HT1080 (cell line): ENCODE measurements at regions not wholly inside any gene's neighbourhood (a gene's known extent, or its start where the extent isn't known, plus 50 kb on each side); places are given as distances from the start of the nearest gene placed in this dataset.

Experiments used
- DNase-seq: peaks from one replicate; pipeline ENCODE4 v3.0.0-alpha.2; 2015; ENCODE audit warnings: low read depth

DNA sequence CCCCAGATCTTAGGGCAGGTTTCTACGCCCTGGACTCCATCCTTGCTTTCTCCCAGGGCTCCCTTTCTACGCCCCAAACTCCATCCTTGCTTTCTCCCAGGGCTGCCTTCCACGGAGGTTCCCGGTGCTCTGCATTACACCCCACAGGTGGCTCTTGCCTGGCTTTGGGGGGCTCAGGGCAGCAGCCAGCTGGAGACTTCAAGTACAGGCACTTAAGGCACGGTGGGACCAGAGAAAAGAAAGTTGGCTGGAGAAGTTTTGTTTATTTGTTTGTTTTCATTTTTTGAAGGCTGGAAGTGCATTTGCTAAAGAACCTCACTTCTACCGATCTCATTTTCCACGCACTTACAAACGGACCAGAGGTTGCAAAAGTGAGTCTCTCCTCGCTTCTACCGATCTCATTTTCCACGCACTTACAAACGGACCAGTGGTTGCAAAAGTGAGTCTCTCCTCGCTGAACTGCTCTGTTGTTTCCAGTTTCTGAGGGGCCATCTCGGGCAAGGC, 103.8 kb upstream of the MED13L start:
- DNase-seq, result no peak

DNA sequence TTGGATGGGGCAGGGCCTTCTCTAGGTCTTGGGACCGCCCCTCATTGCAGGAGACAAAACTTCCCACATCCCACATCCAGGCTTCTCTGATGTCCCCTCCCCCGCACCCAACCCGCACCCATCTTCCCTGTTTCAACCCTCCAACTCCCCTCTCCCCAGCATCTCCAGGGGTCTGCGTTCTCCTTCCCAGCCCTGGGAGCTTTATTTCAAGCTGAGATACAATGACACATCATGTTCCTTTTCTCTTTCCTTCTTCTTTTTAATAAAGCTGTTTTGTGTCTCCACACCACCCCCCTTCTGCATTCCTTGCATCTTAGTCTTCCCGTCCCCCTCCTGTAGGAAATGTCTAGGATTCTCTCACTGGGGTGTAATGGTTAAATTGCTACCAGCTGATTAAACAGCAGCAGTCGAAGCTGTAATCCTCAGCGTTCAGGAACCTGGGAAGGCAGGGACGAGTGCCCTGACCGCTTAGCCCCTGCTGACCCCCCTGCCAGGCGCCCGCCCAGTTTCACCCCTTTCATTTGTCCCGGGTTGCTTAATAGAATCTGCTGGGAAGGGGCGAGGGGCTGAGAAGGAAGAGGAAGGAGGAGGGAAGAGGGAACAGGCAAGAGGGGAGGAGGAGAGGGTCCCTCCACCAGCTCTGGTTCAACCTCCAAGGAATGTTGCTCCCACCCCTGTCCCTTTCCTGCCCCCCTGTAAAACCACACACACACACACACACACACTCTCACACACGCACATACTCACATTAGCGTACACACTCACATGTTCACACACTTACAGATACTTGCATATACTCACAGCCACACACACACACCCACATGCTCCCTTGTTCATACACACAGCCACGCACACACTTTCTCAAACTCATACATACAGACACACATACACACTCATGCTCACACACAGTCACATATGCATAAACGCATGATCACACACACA, 104.5 kb upstream of the MED13L start:
- peak; percentile 95 for DNase-seq

DNA sequence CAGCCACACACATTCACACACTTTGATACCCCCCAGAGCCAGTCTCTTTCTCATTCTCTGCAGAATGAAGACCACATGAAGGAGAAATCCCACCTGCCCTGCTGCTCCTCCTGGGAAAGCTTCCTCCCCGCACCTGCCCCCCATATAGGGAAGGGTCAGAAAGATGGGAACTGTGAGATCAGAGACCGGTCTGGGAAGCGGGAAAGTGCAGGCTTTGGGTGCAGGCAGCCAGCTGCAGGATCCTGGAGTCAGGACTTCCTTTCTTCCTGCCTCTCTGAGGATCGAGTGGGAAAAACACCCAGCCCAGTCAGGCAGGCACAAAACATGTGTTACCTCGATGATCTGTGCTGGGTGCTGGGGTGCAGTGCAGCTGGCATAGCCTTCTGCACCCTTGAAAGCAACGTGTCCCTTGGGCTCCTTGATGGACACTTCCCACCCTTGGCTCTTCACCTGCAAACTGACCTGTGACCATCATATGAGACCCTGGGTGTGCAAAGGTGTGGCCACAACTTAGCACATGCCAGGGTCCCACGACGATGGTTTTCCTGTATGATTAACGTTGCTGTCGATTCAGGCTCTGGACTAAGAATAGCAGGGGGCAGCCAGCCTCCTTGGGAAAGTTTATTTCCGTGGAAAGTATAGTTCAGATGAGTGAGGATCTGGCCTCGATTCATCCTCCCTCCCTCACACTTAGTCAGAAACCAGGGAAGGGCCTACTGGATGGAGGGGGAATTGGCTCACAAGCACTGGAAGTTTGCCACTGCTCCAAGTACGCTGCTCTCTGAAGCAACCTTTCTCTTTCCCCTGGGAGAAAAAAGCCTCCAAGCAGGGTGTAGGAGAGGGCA, 105.4 kb upstream of the MED13L start:
- DNase-seq, result peak; percentile 94

DNA sequence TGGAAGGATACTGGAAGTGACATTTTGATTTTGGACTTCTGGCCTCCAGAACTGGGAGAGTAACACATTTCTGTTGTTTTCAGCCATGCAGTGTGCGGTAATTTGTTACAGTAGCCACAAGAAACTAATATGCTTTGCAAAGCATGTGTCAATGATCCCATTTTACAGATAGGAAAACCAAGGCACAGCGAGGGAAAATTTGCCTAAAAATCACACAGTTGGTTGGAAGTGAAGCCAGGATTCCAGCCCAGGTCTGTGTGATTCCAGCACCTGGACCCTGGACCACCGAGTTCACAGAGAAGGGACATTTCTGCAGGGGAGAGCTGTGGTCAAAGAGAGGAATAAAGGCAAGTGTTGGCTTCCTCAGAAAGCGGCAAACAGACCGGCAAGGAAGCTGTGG, 106.7 kb upstream of the MED13L start:
- no peak for DNase-seq

DNA sequence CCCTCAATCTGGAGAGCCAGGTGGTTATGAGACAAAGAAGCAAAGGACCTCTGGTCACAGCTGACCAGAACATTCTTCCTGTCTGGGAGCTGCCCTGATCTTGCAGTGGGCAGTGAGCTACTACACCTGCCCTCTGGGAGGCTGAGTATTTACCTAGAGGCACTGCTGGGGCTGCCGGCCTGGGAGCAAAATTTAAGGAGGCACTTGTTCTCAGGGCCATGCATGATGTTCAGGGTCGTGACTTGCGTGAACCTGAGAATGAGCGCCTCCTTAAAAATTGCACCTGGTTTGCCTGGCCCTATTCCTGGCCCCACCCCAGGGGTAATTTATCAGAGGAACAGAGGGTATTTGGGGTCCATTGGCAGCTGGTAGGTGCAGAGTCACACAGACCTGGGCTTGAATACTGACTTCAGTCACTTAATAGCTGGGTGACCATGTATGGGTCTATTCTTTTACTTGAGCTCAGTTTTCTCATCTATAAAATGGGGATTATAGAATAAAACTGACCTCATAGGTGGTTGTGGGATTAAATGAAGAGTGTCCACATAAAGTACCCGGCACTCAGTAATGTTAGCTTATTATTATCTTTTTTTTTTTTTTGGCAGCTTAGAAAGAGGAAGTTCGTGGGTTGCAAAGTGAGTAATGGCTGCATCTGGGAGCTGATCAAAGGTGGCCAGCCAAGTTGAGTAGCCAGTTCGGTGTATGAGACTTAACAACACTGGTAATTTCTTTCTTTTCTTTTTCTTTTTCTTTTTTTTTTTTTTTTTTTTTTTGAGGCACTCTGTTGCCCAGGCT, 107.4 kb upstream of the MED13L start:
- peak; percentile 79 for DNase-seq

DNA sequence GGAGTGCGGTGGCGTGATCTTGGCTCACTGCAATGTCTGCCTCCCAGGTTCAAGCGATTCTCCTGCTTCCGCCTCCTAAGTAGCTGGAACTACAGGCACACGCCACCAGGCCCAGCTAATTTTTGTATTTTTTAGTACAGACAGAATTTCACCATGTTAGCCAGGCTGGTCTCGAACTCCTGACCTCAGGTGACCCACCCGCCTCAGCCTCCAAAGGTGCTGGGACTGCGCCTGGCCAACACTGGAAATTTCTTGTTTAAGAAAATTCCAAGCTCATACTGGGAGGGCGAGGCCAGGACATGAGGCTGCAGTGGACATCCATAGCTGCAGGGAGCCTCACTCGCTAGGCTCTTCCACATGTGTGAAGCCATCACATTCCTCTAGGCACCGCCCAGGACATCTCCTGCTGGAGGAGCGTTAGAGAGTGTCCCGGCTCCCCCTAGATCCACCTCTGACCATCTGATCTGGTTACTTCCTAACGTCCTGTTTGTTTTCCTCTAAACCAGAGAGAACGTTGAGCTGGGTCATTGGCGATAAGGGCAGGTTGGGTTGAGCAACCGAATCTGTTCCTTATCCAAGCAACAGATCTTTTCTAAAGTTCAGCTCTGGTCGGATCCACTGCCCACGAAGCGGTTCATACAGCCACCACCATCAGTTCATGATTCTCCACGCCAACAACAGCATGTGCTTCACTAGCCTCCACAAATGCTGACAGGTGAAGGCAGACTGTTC, 108.2 kb upstream of the MED13L start:
- DNase-seq, result no peak

DNA sequence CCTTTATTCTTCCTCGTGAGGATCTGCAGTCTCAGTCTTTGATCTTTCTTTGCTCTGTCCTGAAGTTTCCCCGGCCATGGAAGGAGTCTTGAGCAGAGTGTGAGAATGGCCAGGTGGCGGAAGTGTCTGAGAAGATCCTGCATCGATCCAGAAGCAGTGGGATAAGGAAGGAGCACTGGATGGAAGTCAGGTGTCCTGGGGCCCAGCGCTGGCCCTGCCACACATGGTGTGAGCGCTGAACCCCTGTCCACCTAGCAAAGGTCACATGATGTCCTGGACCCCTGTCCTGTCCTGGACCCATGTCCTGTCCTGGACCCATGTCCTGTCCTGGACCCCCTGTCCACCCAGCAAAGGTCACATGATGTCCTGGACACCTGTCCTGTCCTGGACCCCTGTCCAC, 111.8 kb upstream of the MED13L start:
- no peak for DNase-seq

DNA sequence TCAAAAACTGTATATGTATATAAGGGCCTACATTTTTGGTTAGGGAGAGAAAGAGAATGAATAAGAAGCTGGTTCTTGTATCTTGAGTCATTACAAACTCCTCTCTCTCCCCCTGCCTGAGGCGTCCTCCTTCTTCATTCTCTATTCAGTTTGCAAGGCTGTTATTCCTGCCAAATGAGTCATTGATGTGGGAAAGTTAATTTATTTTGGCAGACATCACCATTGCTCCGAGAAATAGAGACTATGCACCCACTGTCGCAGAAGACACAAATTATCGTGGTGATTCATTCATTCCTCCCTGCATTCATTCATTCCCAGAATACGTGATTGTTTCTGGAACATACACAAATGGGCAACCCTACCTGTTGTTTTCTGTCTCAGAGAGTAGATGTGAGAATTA, 112.5 kb upstream of the MED13L start:
- peak; percentile 92 for DNase-seq

DNA sequence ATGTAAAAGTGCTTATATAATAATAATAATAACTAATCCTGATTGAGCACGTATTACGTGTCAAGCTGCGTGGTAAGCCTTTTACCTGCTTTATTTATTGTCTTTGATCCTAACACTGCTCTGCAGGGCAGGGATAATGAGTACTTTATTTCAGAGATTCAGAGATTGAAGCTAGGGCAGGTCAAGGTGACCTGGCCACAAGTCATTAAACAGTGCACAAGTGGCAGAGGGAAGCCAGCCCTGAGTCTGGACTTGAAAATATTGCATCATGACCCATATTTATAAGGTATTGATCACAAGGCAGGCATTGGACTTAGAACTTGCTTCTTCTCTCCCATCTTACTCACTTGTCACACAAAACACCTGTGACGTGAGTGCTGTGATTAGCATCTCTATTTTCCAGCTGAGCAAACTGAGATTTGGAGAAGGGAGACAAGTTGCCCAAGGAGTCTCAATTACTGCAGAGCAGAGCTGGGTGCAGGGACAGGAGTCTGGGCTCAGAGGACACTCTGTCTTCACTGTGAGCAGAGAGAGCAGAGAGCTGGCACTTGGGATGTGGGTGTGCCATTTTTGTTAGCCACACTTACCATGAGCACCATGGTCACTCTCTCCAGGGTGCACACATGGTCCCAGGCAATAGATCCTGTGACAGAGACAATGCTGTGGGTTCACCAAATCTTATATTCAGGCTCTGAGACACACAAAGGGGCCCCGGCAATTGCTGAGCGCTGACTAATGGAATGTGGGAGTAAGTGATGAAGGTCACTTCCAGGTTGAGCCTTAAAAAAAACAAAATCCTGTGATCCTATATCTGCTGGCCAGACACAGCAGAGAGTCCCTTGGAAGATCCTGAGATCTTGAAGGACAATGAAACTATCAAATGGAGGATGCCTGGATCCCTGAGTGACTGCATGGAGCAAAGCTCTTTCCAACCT, 113.2 kb upstream of the MED13L start:
- DNase-seq, result peak; percentile 54

DNA sequence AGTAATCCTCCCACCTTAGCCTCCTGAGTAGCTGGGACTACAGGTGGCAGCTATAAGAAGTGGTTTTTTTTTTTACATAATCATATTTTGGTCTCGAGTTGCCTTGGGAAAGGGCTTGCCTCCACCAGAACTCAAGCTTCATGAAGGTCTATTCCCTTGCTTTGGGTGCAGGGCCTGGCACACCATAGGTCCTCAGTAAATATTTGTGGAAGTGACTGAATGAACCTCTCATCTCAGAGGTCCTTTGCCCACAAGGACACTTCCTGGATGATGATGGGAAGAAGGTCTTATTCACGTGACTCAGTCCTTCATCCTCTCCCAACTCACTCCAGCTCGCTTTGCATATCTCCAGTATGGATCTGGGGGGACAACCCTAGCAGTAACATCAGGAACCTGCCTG, 114.0 kb upstream of the MED13L start:
- DNase-seq, result no peak

DNA sequence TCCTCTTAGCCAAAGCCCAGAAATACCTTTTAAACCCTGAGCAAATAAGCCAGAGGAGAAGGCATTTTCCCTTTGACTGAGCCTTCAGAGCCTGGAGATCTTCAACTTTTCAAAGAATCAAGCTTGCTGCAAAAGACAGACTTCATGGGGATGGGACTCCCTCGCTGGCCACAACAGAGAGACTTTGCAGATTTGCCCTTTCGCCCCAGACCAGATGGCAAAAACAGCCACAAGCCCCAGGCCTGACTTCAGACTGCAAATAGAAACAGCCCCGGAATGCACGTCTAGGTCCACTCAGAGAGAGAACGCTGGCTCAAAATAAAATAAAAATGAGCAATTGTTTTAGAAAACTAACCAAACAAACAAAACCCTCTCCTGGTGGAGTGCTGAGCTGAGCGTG, 114.6 kb upstream of the MED13L start:
- DNase-seq, result no peak

DNA sequence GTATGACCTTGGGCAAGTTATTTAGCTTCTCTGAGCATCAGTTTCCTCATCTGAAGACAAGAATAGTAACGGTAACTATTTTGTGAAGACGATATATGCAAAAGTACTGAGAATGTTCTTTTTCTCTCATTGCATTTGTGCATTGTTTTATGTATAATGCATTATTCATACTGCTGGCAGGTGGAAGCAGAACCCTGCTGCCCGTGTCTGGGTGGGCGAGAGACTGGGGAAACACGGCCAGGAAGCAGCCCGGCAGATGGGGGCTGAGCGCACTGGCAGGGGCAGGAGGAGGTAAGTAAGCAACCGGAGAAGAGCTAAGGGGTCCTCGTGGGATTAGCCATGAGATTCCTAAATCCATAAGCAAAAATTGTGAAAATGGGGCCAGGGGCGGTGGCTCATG, 115.8 kb upstream of the MED13L start:
- no peak for DNase-seq

DNA sequence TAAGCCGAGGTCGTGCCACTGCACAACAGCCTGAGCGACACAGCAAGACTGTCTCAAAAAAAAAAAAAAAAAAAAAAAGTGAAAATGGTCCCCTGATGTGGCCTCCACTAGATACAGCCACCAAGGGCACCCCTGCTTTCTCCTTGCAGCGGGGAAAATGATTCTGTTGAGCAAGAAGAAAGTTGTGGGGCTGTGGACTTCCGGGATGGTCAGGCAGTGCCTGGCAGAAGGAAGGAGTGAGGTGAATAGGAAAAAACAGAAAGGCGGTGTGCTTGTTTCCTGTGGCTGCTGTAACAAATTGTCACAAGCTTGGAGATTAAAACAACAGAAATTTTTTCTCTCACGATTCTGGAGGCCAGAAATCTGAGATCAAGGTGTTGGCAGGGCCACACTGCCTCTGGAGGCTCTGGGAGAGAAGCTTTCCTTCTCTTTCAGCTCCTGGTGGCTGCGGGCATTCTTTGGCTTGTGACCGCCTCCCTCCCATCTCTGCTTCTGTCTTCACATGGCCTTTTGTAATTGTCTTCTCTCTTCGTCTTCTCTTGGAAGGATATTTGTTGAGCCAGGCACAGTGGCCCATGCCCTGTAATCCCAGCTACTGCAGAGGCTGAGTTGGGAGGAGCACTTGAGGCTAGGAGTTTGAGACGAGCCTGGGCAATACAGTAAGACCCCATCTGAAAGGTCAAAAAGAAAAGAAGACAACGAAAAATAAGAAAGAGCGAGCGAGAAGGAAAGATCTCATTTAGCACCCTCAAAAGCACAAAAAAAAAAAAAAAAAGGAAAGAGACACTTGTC, 116.6 kb upstream of the MED13L start:
- DNase-seq, result no peak

DNA sequence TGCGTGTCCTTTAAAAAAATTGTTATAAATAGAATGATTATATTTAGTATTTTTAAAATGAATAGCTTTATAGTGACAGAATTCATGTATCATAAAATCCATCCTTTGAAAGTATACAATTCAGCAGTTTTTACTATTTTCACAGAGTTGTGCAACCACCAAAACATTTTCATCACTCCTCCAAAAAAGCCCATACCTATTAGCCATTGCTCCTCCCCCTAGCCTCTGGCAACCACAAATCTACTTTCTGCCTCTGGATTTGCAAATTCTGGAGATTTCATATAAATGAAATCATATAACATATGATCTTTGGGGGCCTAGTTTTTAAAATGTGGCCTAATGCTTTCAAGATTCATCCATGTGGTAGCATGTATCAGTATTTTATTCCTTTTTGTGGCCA, 117.9 kb upstream of the MED13L start:
- no peak for DNase-seq

DNA sequence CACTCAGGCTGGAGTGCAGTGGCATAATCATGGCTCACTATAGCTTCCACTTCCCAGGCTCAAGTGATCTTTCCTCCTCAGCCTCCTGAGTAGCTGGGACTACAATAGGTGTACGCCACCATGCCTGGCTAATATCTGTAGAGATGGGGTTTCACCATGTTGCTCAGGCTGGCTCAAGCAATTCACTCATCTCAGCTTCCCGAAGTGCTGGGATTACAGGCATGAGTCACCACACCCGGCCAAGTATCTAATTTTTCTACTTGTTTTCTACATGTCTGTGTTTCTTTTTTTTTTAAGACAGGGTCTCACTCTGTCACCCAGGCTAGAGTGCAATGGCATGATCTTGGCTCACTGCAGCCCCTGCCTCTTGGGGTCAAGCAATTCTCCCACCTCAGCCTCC, 119.7 kb upstream of the MED13L start:
- peak; percentile 79 for DNase-seq

DNA sequence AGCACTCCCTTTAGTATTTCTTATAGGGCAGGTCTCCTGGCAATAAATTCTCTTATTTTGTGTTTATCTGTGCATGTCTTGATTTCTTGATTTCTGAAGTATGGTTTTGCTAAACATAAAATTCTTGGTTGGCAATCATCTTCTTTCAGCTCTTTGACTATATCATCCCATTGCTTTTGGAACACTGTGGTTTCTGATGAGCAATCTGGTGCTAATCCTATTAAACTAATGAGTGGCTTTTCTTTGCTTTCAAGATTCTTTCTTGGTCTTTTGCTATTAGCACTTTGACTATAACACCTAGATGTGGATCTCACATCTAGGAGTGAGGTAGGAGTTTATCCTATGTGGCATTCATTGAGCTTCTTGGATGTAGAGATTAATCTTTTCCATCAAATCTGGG, 120.7 kb upstream of the MED13L start:
- DNase-seq, result no peak

DNA sequence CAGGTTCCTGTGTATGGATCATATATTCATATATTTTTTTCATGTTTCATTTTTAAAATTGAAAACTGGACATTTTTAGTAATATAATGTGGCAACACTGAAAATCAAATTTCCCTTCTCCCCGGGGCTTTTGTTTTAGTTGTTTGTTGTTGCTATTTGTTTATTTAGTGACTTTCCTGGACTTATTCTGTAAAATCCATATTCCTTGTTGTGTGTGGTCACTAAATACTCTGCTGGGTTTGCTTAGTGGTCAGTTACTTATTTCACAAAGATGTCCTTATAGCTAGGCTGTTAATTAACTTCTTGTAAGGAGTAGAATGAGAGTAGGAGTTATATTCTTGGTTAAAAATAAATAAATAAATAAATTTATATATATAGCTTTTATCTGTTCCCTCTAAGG, 121.6 kb upstream of the MED13L start:
- DNase-seq, result no peak

DNA sequence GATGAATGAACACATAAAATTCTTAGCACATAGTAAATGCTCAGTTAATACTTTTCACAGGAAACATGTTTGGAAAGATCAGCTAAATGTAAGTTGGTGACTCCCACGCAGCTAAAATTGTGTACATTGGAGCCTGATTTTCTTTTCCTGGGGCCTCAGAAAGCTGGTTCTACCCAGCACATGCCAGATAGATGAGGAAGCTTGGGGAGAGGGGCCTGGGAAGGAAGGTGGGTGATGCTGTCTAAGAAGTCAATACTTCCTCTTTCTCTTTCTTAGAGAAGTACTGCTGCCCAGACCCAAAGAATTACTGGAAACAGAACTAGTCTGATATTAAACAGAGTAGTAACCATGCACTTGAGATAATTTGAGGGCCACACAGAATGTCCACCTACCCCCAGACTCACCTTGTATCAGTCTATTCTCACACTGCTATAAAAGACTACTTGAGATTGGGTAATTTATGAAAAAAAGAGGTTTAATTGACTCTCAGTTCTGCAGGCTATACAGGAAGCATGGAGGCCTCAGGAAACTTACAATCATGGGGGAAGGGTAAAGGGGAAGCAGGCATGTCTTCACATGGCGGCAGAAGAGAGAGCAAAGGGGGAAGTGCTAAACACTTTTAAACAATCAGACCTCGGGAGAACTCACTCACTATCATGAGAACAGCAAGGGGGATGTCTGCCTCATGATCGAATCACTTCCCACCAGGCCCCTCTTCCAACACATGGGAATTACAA, 123.3 kb upstream of the MED13L start:
- DNase-seq, result no peak
